WTC11 (cell line): ENCODE measurements at regions not wholly inside any gene's neighbourhood (a gene's known extent, or its start where the extent isn't known, plus 50 kb on each side); places are given as distances from the start of the nearest gene placed in this dataset.

Source experiments
- ATAC-seq: fragments of 200-7000 bp; cut with Tn5 transposase; 2 replicates; pipeline ENCODE4 v1.10.0; 2021; ENCODE audit warnings: mild to moderate bottlenecking, moderate library complexity
- CTCF ChIA-PET: fragments of 300-600 bp; sonication (Branson Sonifier 250); formaldehyde crosslinking; loops from one replicate; lab custom pipeline; 2021; ENCODE audit warnings: antibody characterized with exemption; lab: Charles Lee
- POLR2A ChIA-PET: fragments of 350-600 bp; sonication (Branson Sonifier 250); formaldehyde crosslinking; loops from one replicate; lab custom pipeline; 2021; ENCODE audit warnings: antibody characterized with exemption; lab: Charles Lee
- DNase-seq: peaks from one replicate; pipeline ENCODE4 v3.0.0; 2021; ENCODE audit warnings: low spot score
- H3K27ac Mint-ChIP-seq: 2 replicates; pipeline ENCODE4 v1.8.0; 2021; ENCODE audit warnings: mixed read lengths
- H3K27me3 Mint-ChIP-seq: 2 replicates; pipeline ENCODE4 v1.8.0; 2021; ENCODE audit warnings: low read depth, mild to moderate bottlenecking, moderate library complexity, mixed read lengths
- H3K36me3 Mint-ChIP-seq: 2 replicates; pipeline ENCODE4 v1.8.0; 2021; ENCODE audit warnings: mixed read lengths
- H3K4me1 Mint-ChIP-seq: 2 replicates; pipeline ENCODE4 v1.8.0; 2022; ENCODE audit warnings: mixed read lengths
- H3K4me3 Mint-ChIP-seq: 2 replicates; pipeline ENCODE4 v1.8.0; 2021; ENCODE audit warnings: mild to moderate bottlenecking, moderate library complexity, mixed read lengths
- H3K9me3 Mint-ChIP-seq: 2 replicates; pipeline ENCODE4 v1.8.0; 2021; ENCODE audit warnings: mixed read lengths
- AFF4 ChIP-seq: sonication (generic); formaldehyde crosslinking; IDR thresholded peaks from 2 replicates; pipeline ENCODE4 v1.8.1; 2023; ENCODE audit warnings: mild to moderate bottlenecking, missing genetic modification reagents, borderline replicate concordance
- CBFB ChIP-seq: sonication (generic); formaldehyde crosslinking; IDR thresholded peaks from 2 replicates; pipeline ENCODE4 v1.8.1; 2022; ENCODE audit warnings: mild to moderate bottlenecking, low read depth, missing genetic modification reagents
- CREM ChIP-seq: sonication (generic); formaldehyde crosslinking; IDR thresholded peaks from 2 replicates; pipeline ENCODE4 v1.8.1; 2022; ENCODE audit warnings: mild to moderate bottlenecking, missing genetic modification reagents, moderate library complexity
- CTCF ChIP-seq: fragments of 200-600 bp; IDR thresholded peaks from 2 replicates; pipeline ENCODE4 v1.8.0; 2022; ENCODE audit warnings: antibody characterized with exemption
- ELF4 ChIP-seq: sonication (generic); formaldehyde crosslinking; IDR thresholded peaks from 2 replicates; pipeline ENCODE4 v1.8.1; 2022; ENCODE audit warnings: low read depth, mild to moderate bottlenecking, moderate library complexity, missing genetic modification reagents
- ESRRA ChIP-seq: sonication (generic); formaldehyde crosslinking; IDR thresholded peaks from 2 replicates; pipeline ENCODE4 v1.8.1; 2022; ENCODE audit warnings: mild to moderate bottlenecking, missing genetic modification reagents, borderline replicate concordance
- GRHL2 ChIP-seq: fragments of 250-450 bp; sonication (Bioruptor Pico); IDR thresholded peaks from 2 replicates; pipeline ENCODE4 v1.8.0; 2022; ENCODE audit warnings: mild to moderate bottlenecking, moderate library complexity; ENCODE audit not compliant: insufficient replicate concordance, severe bottlenecking
- IRF2 ChIP-seq: sonication (generic); formaldehyde crosslinking; IDR thresholded peaks from 2 replicates; pipeline ENCODE4 v1.8.0; 2022; ENCODE audit warnings: low read depth, missing genetic modification reagents, borderline replicate concordance
- NFYB ChIP-seq: sonication (generic); formaldehyde crosslinking; conservative IDR thresholded peaks from 2 replicates; pipeline ENCODE4 v1.8.0; 2022; ENCODE audit warnings: low read depth, missing genetic modification reagents
- NR1H2 ChIP-seq: sonication (generic); formaldehyde crosslinking; IDR thresholded peaks from 2 replicates; pipeline ENCODE4 v1.9.0; 2021; ENCODE audit warnings: mild to moderate bottlenecking, moderate library complexity, missing genetic modification reagents
- SMAD4 ChIP-seq: sonication (generic); formaldehyde crosslinking; IDR thresholded peaks from 2 replicates; pipeline ENCODE4 v1.8.0; 2022; ENCODE audit warnings: mild to moderate bottlenecking, missing genetic modification reagents
- TCF7 ChIP-seq: sonication (generic); formaldehyde crosslinking; IDR thresholded peaks from 2 replicates; pipeline ENCODE4 v1.8.0; 2022; ENCODE audit warnings: mild to moderate bottlenecking, low read depth, missing genetic modification reagents, moderate library complexity
- TEAD1 ChIP-seq: sonication (generic); formaldehyde crosslinking; IDR thresholded peaks from 2 replicates; pipeline ENCODE4 v1.8.0; 2022; ENCODE audit warnings: mild to moderate bottlenecking, missing genetic modification reagents
- ZNF138 ChIP-seq: sonication (generic); formaldehyde crosslinking; conservative IDR thresholded peaks from 2 replicates; pipeline ENCODE4 v1.8.1; 2022; ENCODE audit warnings: mild to moderate bottlenecking, moderate library complexity, missing genetic modification reagents
- ZNF317 ChIP-seq: sonication (generic); formaldehyde crosslinking; IDR thresholded peaks from 2 replicates; pipeline ENCODE4 v1.8.1; 2023; ENCODE audit warnings: low read depth, mild to moderate bottlenecking, moderate library complexity, missing genetic modification reagents, borderline replicate concordance
- ZNF396 ChIP-seq: fragments of 250-450 bp; sonication (Bioruptor Pico); IDR thresholded peaks from 2 replicates; pipeline ENCODE4 v1.8.0; 2021; ENCODE audit warnings: mild to moderate bottlenecking, moderate library complexity, borderline replicate concordance
- ZNF423 ChIP-seq: fragments of 250-450 bp; sonication (Bioruptor Pico); IDR thresholded peaks from 2 replicates; pipeline ENCODE4 v2.1.2; 2022; ENCODE audit warnings: mild to moderate bottlenecking, moderate library complexity
- ZNF512 ChIP-seq: sonication (generic); formaldehyde crosslinking; IDR thresholded peaks from 2 replicates; pipeline ENCODE4 v1.8.1; 2022; ENCODE audit warnings: missing genetic modification reagents, borderline replicate concordance
- ZSCAN18 ChIP-seq: fragments of 250-450 bp; sonication (Bioruptor Pico); IDR thresholded peaks from 2 replicates; pipeline ENCODE4 v2.1.2; 2022; ENCODE audit warnings: mild to moderate bottlenecking, moderate library complexity
- TF ChIP-seq, protein P1 (sequence below): sonication (generic); formaldehyde crosslinking; IDR thresholded peaks from 2 replicates; pipeline ENCODE4 v1.8.0; 2022; ENCODE audit warnings: missing genetic modification reagents
- TF ChIP-seq, protein P2 (sequence below): fragments of 250-450 bp; sonication (Bioruptor Pico); IDR thresholded peaks from 2 replicates; pipeline ENCODE4 v1.8.0; 2021; ENCODE audit warnings: mild to moderate bottlenecking

- ATAC-seq (no peak), DNase-seq (no peak)
- Mint-ChIP-seq H3K27me3 (peaks cover 20% of the 10 kb centered on the region), H3K4me1 (peaks cover 44% of the 10 kb centered on the region), H3K27ac (no peak overlapping the region), H3K9me3 (peaks cover 17% of the 10 kb centered on the region), H3K36me3 (peaks cover 16% of the 10 kb centered on the region), H3K4me3 (no peak overlapping the region)
- ChIA-PET POLR2A (no interaction called here), CTCF (interaction anchor here (1.5 kb wide), 1 partner anchor 119 kb away, joined by 3 read pairs; no protein-coding TSS in a partner anchor)
- TF ChIP-seq NFYB (CRISPR knock-in tag): no peak
- TF ChIP-seq TEAD1 (CRISPR knock-in tag): no peak
- TF ChIP-seq ZNF317 (CRISPR knock-in tag): no peak
- TF ChIP-seq CTCF: no peak
- no peak for TF ChIP-seq CREM (CRISPR knock-in tag)
- TF ChIP-seq, protein P1, sequence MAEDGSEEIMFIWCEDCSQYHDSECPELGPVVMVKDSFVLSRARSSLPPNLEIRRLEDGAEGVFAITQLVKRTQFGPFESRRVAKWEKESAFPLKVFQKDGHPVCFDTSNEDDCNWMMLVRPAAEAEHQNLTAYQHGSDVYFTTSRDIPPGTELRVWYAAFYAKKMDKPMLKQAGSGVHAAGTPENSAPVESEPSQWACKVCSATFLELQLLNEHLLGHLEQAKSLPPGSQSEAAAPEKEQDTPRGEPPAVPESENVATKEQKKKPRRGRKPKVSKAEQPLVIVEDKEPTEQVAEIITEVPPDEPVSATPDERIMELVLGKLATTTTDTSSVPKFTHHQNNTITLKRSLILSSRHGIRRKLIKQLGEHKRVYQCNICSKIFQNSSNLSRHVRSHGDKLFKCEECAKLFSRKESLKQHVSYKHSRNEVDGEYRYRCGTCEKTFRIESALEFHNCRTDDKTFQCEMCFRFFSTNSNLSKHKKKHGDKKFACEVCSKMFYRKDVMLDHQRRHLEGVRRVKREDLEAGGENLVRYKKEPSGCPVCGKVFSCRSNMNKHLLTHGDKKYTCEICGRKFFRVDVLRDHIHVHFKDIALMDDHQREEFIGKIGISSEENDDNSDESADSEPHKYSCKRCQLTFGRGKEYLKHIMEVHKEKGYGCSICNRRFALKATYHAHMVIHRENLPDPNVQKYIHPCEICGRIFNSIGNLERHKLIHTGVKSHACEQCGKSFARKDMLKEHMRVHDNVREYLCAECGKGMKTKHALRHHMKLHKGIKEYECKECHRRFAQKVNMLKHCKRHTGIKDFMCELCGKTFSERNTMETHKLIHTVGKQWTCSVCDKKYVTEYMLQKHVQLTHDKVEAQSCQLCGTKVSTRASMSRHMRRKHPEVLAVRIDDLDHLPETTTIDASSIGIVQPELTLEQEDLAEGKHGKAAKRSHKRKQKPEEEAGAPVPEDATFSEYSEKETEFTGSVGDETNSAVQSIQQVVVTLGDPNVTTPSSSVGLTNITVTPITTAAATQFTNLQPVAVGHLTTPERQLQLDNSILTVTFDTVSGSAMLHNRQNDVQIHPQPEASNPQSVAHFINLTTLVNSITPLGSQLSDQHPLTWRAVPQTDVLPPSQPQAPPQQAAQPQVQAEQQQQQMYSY: no peak
- no peak for TF ChIP-seq ZNF423 (CRISPR knock-in tag)
- no peak for TF ChIP-seq ZNF138 (CRISPR knock-in tag)
- TF ChIP-seq IRF2: no peak
- TF ChIP-seq ZSCAN18 (CRISPR knock-in tag): no peak
- TF ChIP-seq, protein P2, sequence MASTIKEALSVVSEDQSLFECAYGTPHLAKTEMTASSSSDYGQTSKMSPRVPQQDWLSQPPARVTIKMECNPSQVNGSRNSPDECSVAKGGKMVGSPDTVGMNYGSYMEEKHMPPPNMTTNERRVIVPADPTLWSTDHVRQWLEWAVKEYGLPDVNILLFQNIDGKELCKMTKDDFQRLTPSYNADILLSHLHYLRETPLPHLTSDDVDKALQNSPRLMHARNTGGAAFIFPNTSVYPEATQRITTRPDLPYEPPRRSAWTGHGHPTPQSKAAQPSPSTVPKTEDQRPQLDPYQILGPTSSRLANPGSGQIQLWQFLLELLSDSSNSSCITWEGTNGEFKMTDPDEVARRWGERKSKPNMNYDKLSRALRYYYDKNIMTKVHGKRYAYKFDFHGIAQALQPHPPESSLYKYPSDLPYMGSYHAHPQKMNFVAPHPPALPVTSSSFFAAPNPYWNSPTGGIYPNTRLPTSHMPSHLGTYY (CRISPR knock-in tag): no peak
- TF ChIP-seq NR1H2 (CRISPR knock-in tag): no peak
- no peak for TF ChIP-seq ESRRA (CRISPR knock-in tag)
- TF ChIP-seq GRHL2: no peak
- no peak for TF ChIP-seq TCF7 (CRISPR knock-in tag)
- TF ChIP-seq ELF4 (CRISPR knock-in tag): no peak
Observed at GRCh38 chr1:203990118-203990517, 82.8 kb upstream of the SOX13 start.

GRCh38 chr1:203992440-203992839 is 80.5 kb upstream of the SOX13 start:
- ATAC-seq: no peak
- no peaks in the 10 kb centered on the region for H3K36me3 Mint-ChIP-seq
- no peak for TF ChIP-seq CBFB (CRISPR knock-in tag)
- TF ChIP-seq AFF4: no peak
- no peak for TF ChIP-seq ZNF512 (CRISPR knock-in tag)
- no peak for TF ChIP-seq ZNF396
- TF ChIP-seq ZNF317 (CRISPR knock-in tag): no peak
- no peak for TF ChIP-seq SMAD4 (CRISPR knock-in tag)

More at GRCh38 chr1:203992440-203992839, 80.5 kb upstream of the SOX13 start:
- CTCF ChIA-PET: interaction anchor here (1.0 kb wide), 1 partner anchor 135 kb away, joined by 3 read pairs; no protein-coding TSS in a partner anchor
- no peak for DNase-seq
- POLR2A ChIA-PET: interaction anchor here (0.5 kb wide), 1 partner anchor 52 kb away, joined by 3 read pairs; no protein-coding TSS in a partner anchor
- H3K4me3 Mint-ChIP-seq: no peak overlapping the region
- no peak overlapping the region for H3K27ac Mint-ChIP-seq
- H3K4me1 Mint-ChIP-seq: peaks cover 50% of the 10 kb centered on the region
- H3K9me3 Mint-ChIP-seq: no peaks in the 10 kb centered on the region
- H3K27me3 Mint-ChIP-seq: peaks cover 22% of the 10 kb centered on the region
